Epithelial cell of proximal tubule (primary cell): ENCODE measurements at regions not wholly inside any gene's neighbourhood (a gene's known extent, or its start where the extent isn't known, plus 50 kb on each side); places are given as distances from the start of the nearest gene placed in this dataset.

ENCODE experiments used
- DNase-seq: peaks from one replicate; pipeline ENCODE4 v3.0.0-alpha.2; 2011; ENCODE audit warnings: low read depth
- H3K4me3 ChIP-seq: 2 replicates; pipeline ENCODE4 v1.5.1; 2011; ENCODE audit warnings: low read depth, mild to moderate bottlenecking, low read length
- TF ChIP-seq, protein P1 (sequence below): conservative IDR thresholded peaks from 2 replicates; pipeline ENCODE4 v1.5.1; 2012; ENCODE audit warnings: low read depth, mild to moderate bottlenecking, low read length

DNA sequence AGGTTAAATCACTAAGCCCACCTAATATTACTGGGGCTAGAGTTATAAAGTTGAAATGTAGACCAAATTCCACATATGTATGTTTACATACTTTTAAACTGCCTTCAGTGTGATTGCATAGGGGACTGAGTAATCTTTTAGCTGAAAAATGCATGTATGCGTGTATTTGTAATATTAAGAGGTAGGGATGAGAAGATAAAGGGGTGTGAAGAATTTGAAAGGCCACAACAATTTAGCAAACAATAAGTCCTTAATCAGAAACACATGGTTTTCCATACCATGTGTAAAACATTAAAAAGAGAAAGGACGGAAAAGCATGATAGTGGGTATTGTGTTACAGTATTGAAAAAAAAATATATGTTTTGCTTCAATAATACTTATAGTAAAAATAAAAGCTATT is 919.9 kb upstream of the FLRT2 start:
- H3K4me3 ChIP-seq: no peak overlapping the region
- no peak for DNase-seq
- TF ChIP-seq, protein P1, sequence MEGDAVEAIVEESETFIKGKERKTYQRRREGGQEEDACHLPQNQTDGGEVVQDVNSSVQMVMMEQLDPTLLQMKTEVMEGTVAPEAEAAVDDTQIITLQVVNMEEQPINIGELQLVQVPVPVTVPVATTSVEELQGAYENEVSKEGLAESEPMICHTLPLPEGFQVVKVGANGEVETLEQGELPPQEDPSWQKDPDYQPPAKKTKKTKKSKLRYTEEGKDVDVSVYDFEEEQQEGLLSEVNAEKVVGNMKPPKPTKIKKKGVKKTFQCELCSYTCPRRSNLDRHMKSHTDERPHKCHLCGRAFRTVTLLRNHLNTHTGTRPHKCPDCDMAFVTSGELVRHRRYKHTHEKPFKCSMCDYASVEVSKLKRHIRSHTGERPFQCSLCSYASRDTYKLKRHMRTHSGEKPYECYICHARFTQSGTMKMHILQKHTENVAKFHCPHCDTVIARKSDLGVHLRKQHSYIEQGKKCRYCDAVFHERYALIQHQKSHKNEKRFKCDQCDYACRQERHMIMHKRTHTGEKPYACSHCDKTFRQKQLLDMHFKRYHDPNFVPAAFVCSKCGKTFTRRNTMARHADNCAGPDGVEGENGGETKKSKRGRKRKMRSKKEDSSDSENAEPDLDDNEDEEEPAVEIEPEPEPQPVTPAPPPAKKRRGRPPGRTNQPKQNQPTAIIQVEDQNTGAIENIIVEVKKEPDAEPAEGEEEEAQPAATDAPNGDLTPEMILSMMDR: no peak

DNA sequence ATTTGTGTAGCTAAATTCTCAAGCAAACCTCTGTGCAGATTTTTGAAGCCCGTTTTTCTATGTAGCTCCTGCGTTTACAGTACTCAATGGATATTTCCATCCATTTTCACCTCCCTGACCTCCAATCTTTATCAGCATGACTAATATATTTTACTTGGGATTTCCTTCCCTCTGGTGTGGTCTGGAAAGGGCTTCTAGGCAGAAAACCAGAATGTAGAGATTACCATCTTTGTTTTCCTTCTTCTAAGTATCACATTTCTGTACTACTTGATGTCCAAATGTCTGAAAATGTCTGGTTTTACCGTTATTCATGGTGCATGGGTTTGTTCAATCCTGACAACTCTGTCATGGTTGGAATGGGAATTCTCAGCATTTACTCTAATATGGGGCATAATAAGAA is 907.6 kb upstream of the FLRT2 start:
- H3K4me3 ChIP-seq: no peak overlapping the region
- no peak for DNase-seq
- TF ChIP-seq, protein P1: no peak

DNA sequence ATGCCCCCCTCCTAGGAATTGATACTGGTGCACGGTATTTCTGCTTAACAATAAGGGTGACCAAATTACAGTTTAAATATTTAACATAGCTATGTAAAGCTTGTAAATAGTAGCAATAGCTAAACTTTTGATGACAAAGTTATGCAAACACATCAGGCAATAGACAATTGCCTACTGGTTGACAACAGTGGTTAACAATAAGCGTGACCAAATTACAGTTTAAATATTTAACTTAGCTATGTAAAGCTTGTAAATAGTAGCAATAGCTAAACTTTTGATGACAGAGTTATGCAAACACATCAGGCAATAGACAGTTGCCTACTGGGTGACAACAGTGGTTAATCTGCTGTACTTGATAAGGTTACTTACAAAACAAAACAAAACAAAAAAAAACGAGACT is 886.5 kb upstream of the FLRT2 start:
- H3K4me3 ChIP-seq: no peak overlapping the region
- DNase-seq: no peak
- TF ChIP-seq, protein P1: no peak

DNA sequence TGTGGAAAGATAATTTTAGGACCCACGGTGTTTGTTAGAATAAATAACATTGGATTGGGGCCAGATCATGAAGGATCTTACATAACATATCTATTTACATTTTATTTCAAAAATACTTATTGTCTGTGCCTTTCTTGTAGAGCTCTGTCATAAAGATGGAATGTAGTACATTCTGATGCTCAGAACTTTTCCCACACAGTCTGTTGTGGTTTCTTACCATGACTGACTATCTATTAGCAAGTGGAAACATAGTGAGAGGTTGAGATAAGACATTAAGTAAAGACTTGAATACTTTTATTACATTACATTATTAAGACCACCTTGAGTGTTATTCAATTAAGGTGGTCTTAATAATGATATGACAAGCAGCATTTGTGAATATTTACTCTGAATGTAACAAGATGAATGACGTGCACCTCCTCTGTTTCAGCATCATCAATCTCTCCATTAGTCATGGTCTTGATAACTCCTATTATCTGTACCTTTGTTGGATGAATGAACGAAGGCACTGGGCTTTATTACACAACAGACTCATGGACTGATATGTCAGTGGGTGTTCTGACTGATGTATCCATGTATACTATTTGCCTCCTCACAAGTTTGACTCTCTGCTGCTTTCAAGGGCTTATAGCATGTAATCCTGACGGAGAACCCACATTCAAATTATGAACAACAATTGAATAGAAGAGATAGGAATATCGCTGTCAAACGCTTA is 883.0 kb upstream of the FLRT2 start:
- DNase-seq: no peak
- H3K4me3 ChIP-seq: no peak overlapping the region
- TF ChIP-seq, protein P1: no peak

DNA sequence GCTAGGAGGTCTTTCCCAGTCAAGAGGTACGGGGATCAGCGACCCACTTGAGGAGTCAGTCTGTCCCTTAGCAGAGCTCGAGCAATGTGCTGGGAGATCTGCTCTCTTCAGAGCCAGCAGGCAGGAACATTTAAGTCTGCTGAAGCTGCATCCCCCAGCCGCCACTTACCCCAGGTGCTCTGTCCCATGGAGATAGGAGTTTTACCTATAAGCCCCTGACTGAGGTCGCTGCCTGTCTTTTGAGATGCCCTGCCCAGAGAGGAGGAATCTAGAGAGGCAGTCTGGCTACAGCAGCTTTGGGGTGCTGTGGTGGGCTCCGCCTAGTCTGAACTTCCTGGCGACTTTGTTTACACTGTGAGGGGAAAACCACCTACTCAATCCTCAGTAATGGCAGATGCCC is 874.9 kb upstream of the FLRT2 start:
- TF ChIP-seq, protein P1: no peak
- H3K4me3 ChIP-seq: no peak overlapping the region
- no peak for DNase-seq

DNA sequence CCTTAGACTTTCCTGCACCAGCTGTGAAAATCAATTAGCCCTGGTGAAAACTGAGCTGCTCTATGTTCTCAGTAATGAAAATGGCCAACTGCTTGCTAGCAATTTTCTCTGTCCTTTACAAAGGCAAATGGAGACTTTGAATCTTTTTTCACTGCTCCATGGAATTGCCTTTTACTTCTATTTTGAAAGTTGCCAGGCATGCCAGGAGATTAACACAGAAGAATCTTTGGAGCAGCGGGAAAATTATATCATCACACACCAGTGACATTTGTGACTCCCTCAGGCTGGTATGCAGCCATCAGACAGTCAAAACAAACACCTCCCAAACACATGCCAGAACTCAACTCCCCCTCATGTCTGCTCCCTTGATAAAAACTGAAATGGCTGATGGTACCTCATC is 872.0 kb upstream of the FLRT2 start:
- DNase-seq: no peak
- TF ChIP-seq, protein P1: no peak
- no peak overlapping the region for H3K4me3 ChIP-seq

DNA sequence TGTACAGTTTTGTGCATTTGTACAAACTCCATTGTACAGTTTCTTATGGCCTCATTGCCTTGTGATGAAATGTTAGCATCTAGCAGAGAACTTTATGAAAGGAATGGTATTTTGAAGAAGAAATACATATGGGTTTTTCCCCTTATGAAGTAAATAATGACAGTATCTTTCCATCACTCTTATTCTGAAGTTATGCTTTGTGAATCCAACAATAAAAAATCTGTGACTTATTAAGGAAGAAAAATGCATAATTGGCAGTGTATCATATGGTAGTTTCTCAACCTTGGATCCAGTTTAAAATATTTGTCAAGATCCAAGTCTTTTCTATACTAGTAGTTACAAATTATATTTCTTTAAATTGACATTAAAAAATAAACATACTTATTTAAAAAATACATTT is 859.1 kb upstream of the FLRT2 start:
- TF ChIP-seq, protein P1: no peak
- DNase-seq: no peak
- H3K4me3 ChIP-seq: no peak overlapping the region
